SU-DHL-6 (cell line): ENCODE measurements at regions not wholly inside any gene's neighbourhood (a gene's known extent, or its start where the extent isn't known, plus 50 kb on each side); places are given as distances from the start of the nearest gene placed in this dataset.

Source experiments
- EZH2phosphoT487 ChIP-seq: fragments of 200-600 bp; sonication (generic), shearing (Covaris generic); conservative IDR thresholded peaks from 2 replicates; pipeline ENCODE4 v1.6.1; 2018; ENCODE audit warnings: mild to moderate bottlenecking, antibody characterized with exemption, low read length, moderate library complexity, mixed read lengths
- TF ChIP-seq, protein P1 (sequence below): fragments of 200-600 bp; sonication (generic); IDR thresholded peaks from one replicate; pipeline ENCODE4 v1.5.1; 2017; ENCODE audit warnings: antibody characterized with exemption, mild to moderate bottlenecking, low read length, moderate library complexity; ENCODE audit not compliant: insufficient read depth, poor library complexity, severe bottlenecking

DNA sequence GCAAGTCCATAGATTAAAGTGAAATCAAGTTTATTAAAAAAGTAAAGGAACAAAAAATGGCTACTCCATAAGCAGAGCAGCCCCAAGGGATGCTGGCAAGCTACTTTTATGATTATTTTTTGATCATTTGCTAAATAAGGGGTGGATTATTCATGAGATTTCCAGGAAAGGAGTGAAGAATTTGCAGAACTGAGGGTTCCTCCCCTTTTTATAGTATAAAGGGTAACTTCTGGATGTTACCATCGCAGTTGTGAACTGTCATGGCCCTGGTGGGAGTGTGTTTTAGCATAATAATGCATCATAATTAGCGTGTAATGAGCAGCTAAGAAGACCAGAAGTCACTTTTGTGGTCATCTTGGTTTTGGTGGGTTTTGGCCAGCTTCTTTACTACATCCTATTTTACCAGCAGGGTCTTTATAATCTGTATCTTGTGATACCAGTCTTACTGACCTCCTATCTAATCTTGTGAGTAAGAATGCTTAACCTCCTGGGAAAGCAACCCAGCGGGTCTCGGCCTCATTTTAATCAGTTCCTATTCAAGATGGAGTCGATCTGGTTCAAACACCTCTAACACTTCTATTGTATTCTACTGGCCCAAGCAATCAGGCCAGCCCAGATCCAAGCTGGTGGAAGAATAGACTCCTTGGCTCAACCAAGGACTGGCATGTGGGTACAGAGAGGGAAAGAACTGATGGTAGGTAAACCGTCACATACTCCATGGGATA is 87.9 kb upstream of the NPSR1 start:
- TF ChIP-seq, protein P1, sequence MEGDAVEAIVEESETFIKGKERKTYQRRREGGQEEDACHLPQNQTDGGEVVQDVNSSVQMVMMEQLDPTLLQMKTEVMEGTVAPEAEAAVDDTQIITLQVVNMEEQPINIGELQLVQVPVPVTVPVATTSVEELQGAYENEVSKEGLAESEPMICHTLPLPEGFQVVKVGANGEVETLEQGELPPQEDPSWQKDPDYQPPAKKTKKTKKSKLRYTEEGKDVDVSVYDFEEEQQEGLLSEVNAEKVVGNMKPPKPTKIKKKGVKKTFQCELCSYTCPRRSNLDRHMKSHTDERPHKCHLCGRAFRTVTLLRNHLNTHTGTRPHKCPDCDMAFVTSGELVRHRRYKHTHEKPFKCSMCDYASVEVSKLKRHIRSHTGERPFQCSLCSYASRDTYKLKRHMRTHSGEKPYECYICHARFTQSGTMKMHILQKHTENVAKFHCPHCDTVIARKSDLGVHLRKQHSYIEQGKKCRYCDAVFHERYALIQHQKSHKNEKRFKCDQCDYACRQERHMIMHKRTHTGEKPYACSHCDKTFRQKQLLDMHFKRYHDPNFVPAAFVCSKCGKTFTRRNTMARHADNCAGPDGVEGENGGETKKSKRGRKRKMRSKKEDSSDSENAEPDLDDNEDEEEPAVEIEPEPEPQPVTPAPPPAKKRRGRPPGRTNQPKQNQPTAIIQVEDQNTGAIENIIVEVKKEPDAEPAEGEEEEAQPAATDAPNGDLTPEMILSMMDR, result no peak
- no peak for TF ChIP-seq EZH2phosphoT487
